ENCODE measurements at regions not wholly inside any gene's neighbourhood (a gene's known extent, or its start where the extent isn't known, plus 50 kb on each side); places are given as distances from the start of the nearest gene placed in this dataset.

- no peak overlapping the region for H3K4me3 ChIP-seq
- H3K27me3 ChIP-seq: no peaks in the 10 kb centered on the region
- no peaks in the 10 kb centered on the region for H3K9me3 ChIP-seq
- 39 to 57% methylated on average over 4 of the region's 4 CpGs for WGBS, 2 donors
- H3K27ac ChIP-seq: no peak overlapping the region
- TF ChIP-seq CTCF (IDR thresholded peaks at IDR 0.05) (no peak), POLR2AphosphoS5 (IDR thresholded peaks at IDR 0.05) (no peak), EP300 (IDR thresholded peaks at IDR 0.05) (no peak), POLR2A (IDR thresholded peaks at IDR 0.05) (no peak)
- H3K4me1 ChIP-seq: no peaks in the 10 kb centered on the region
- ATAC-seq (ENCODE audit: low FRiP score in 2 of 2): no peak
- no peaks in the 10 kb centered on the region for H3K36me3 ChIP-seq
- DNase-seq: no peak
Measured at GRCh38 chr5:57900381-57900944, 417.9 kb upstream of the ACTBL2 start.

- ATAC-seq (ENCODE audit: low FRiP score in 2 of 2): no peak
- H3K4me1 ChIP-seq: no peaks in the 10 kb centered on the region
Measured at GRCh38 chr5:57896576-57896975, 414.0 kb upstream of the ACTBL2 start.

GRCh38 chr5:57895766-57896165 is 413.2 kb upstream of the ACTBL2 start:
- no peak overlapping the region for H3K4me3 ChIP-seq
- TF ChIP-seq POLR2AphosphoS5 (IDR thresholded peaks at IDR 0.05) (no peak), EP300 (IDR thresholded peaks at IDR 0.05) (no peak), CTCF (IDR thresholded peaks at IDR 0.05) (no peak), POLR2A (IDR thresholded peaks at IDR 0.05) (no peak)
- ATAC-seq (ENCODE audit: low FRiP score in 2 of 2) (no peak), DNase-seq (no peak)
- H3K4me1 ChIP-seq: no peaks in the 10 kb centered on the region
- 75 to 88% methylated on average over 1 of the region's 1 CpG for WGBS, 2 donors
- no peaks in the 10 kb centered on the region for H3K27me3 ChIP-seq
- H3K36me3 ChIP-seq: no peaks in the 10 kb centered on the region
- H3K27ac ChIP-seq: no peak overlapping the region
- H3K9me3 ChIP-seq: no peaks in the 10 kb centered on the region

More at GRCh38 chr5:57896576-57896975, 414.0 kb upstream of the ACTBL2 start:
- Histone ChIP-seq H3K27me3 (no peaks in the 10 kb centered on the region), H3K27ac (no peak overlapping the region), H3K36me3 (no peaks in the 10 kb centered on the region), H3K4me3 (no peak overlapping the region), H3K9me3 (no peaks in the 10 kb centered on the region)
- no peak for DNase-seq
- TF ChIP-seq POLR2A (IDR thresholded peaks at IDR 0.05) (no peak), POLR2AphosphoS5 (IDR thresholded peaks at IDR 0.05) (no peak), EP300 (IDR thresholded peaks at IDR 0.05) (no peak), CTCF (IDR thresholded peaks at IDR 0.05) (no peak)

- TF ChIP-seq POLR2A (IDR thresholded peaks at IDR 0.05) (no peak), POLR2AphosphoS5 (IDR thresholded peaks at IDR 0.05) (no peak), EP300 (IDR thresholded peaks at IDR 0.05) (no peak), CTCF (IDR thresholded peaks at IDR 0.05) (no peak)
- WGBS, 2 donors: 86 to 88% methylated on average over 1 of the region's 1 CpG
Measured at GRCh38 chr5:57893926-57894325, 411.3 kb upstream of the ACTBL2 start.

GRCh38 chr5:57891443-57891842 is 408.8 kb upstream of the ACTBL2 start:
- H3K27ac ChIP-seq: no peak overlapping the region
- H3K4me3 ChIP-seq: no peak overlapping the region
- no peaks in the 10 kb centered on the region for H3K9me3 ChIP-seq
- peak in 1 of 2 donors; percentile 24 for TF ChIP-seq POLR2AphosphoS5 (IDR thresholded peaks at IDR 0.05)
- TF ChIP-seq EP300 (IDR thresholded peaks at IDR 0.05): no peak
- ATAC-seq (ENCODE audit: low FRiP score in 2 of 2): no peak
- H3K4me1 ChIP-seq: peaks cover 0 to 11% (median 3%) of the 10 kb centered on the region in 4 donors
- DNase-seq: no peak
- whole genome bisulfite sequencing, 2 donors: 59 to 82% methylated on average over 1 of the region's 1 CpG
- no peaks in the 10 kb centered on the region for H3K36me3 ChIP-seq
- no peaks in the 10 kb centered on the region for H3K27me3 ChIP-seq

More at GRCh38 chr5:57893926-57894325, 411.3 kb upstream of the ACTBL2 start:
- DNase-seq (no peak), ATAC-seq (ENCODE audit: low FRiP score in 2 of 2) (no peak)
- no peaks in the 10 kb centered on the region for H3K27me3 ChIP-seq
- H3K36me3 ChIP-seq: no peaks in the 10 kb centered on the region
- H3K4me3 ChIP-seq: no peak overlapping the region
- H3K4me1 ChIP-seq: peaks cover 0 to 5% (median 0%) of the 10 kb centered on the region in 4 donors
- H3K27ac ChIP-seq: no peak overlapping the region
- no peaks in the 10 kb centered on the region for H3K9me3 ChIP-seq
